ENCODE measurements at regions not wholly inside any gene's neighbourhood (a gene's known extent, or its start where the extent isn't known, plus 50 kb on each side); places are given as distances from the start of the nearest gene placed in this dataset.
"Not testable (repeated sequence)": the region's sequence is repeated elsewhere in the genome, so short reads cannot be mapped to it uniquely, and the experiment has no call there.

GRCh38 chr12:97616946-97617345 lies 154.3 kb downstream of the RMST start:
- DNase-seq, result no peak

- DNase-seq, result no peak
Observed at GRCh38 chr12:97628962-97629361, 166.4 kb downstream of the RMST start.

DNA sequence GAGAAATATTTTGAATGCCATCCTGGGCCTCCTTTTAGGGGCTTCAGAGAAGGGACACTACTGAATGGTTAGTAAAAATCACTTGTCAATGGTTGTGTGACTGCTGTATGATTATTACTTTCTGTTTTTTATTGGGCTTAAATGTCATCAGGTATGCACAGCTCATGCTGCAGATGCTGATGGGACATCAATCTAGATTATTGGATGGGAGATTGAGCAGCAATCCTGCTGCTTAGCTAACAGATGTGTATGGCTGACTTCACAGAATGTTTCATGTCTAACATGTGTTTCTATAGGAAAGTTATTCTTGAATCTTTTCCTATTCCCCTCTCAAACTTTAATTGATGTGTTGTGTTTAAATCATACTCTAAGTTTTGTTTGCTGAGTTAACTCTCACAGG lies 166.8 kb downstream of the RMST start:
- DNase-seq, result no peak

DNA sequence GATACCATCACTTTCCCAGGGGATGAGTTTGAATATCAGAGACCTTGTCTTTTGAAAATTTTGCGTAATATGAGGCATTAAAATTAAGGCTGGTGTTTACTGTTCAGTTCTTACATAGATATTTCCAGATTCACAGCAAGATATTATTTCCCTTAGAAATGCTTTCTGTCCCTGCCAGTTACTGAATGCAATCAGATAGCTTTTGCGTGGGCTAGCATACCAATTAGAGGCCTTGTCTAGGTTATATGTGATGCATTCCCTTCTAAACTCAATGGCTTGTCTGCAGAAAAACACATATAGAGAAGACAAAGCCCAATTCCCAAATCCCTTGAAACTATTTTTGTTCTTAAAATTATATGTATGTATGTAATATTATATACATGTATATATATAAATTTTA lies 167.8 kb downstream of the RMST start:
- no peak for DNase-seq

DNA sequence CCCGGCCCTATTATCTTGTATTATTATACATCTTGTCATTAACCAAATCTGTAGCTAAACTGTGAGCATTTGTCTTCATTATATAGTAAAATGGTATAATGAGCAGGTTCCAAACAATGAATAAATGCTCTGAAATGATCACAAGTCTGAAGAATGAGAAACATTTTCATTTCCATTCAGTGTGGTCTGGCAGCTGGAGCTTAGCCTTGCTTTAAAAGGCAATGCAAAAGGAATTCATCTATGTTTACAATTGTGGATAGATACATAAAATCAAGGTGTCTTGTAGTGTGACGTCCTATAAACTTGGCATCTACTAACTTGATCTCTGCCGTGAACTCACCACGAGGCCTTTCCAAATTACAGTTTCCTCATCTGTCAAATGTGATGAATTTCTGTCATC lies 168.3 kb downstream of the RMST start:
- no peak for DNase-seq

DNA sequence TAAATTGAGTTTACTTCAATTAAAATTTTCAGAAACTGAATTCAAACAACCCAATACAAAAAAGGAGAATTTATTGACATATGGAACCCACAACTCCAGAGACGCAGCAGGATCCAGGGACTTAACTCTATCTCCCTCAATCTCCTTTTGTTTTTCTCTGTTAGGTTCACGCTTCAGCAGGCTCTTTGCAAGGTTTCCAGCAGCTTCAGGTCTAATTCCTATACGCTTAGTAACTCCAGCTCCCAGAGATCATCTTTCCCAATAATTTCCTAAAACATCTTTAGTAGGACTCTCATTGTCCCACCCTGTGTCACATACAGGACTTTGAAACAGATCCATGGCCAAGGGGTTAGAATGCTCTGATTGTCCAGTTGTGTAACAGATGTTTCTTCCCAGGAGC lies 175.2 kb downstream of the RMST start:
- no peak for DNase-seq

DNA sequence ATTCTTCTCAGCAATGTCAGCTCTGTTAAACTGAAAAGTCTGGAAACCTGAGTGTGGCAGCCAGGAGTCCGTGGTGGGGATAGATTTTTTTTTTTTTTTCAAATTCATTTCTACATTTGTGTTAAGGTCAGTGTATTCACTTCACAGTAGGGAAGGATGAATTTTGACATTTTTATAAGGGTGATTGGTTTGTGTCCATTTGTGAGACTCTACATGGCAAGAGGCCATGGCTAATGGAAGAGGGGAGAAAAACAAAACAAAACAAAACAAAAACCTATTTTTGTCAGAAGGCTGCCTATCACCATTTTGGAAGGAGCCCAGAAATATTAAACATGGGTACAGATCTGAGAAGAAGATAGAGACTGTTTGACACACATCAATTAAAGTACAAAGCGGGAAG lies 176.1 kb downstream of the RMST start:
- no peak for DNase-seq

DNA sequence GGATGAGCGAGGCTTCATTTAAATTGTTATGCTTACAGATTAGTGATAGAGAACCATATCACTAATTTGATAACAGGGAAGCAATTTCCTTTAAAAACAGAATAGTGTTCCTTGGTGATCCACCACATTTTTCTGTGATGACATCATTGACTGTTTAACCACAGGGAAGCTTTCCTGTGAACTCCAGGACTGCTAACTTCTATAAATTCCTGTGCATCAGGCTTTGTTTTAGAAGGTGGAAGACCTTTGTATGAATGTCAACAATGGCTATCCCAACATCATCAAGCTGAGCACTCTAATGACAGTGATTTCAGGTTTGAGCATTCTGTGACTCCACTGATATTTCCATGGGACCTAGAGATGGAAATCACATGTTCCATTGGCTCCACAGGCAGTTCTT lies 177.1 kb downstream of the RMST start:
- no peak for DNase-seq

- DNase-seq, result no peak
Observed at GRCh38 chr12:97640826-97641225, 178.2 kb downstream of the RMST start.

GRCh38 chr12:97642911-97643310 lies 180.3 kb downstream of the RMST start:
- DNase-seq, result no peak

DNA sequence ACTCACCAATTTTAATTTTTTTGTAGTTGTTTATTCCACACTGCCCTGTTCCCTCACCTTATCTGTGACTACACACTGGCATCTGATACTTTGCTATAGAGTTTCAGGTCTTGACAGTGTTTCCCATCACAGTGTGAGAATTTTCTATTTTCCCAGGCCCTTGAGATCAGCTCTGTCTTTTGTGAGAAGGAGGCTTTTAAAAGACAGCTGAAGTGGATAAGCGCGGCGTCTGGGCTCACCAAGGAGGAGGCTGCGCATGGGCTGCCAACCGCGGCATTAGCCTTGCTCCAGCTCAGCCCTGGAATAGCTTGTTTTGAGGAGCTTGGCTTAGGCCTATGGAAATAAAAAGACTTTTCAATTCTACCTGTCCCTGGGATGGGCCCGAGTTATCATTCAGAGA lies 181.3 kb downstream of the RMST start:
- no peak for DNase-seq

DNA sequence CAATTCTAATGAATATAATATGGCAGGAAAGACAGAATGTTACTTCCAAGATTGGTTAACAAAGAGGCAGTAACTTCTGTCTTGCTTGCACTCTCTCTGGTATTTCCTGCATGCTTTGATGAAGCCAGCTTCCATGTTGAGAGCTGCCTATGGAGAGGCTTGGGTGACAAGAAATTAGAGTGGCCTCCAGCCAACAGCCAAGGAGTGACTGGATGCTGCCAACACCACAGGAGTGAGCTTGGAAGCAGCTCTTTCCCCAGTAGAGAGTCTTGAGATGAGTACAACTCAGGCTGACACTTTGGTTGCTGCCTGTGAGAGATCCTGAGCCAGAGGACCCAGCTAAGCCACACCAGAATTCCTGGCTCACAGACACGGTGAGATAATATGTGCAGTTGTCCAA lies 183.1 kb downstream of the RMST start:
- DNase-seq, result no peak

- DNase-seq, result no peak
Observed at GRCh38 chr12:97647142-97647541, 184.5 kb downstream of the RMST start.

DNA sequence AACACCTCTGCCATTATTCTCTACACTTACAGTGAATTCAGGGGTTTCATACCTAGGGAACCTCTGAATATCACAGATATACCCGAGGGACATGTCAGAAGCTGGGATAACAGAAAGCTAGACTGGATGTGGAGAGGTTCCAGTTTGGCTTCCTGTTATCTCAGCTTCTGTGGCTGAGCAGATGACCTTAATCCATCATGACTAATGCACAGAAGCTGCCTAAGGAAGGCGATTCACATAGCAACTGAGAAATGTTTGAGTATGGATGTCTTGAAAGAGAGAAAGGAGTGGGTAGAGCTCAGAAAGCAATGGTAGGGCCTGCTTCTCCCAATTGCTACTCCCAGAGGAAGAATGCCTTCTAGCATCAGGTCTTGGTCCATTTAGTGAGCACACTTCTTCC lies 187.6 kb downstream of the RMST start:
- no peak for DNase-seq

DNA sequence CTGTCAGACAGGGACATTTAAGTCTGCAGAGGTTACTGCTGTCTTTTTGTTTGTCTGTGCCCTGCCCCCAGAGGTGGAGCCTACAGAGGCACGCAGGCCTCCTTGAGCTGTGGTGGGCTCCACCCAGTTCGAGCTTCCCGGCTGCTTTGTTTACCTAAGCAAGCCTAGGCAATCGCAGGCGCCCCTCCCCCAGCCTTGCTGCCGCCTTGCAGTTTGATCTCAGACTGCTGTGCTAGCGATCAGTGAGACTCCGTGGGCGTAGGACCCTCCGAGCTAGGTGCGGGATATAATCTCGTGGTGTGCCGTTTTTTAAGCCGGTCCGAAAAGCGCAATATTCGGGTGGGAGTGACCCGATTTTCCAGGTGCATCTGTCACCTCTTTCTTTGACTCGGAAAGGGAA lies 193.9 kb downstream of the RMST start:
- DNase-seq, result not testable (repeated sequence)

GRCh38 chr12:97659117-97659880 lies 196.7 kb downstream of the RMST start:
- DNase-seq, result no peak

GRCh38 chr12:97666263-97666662 lies 203.7 kb downstream of the RMST start:
- DNase-seq, result no peak

DNA sequence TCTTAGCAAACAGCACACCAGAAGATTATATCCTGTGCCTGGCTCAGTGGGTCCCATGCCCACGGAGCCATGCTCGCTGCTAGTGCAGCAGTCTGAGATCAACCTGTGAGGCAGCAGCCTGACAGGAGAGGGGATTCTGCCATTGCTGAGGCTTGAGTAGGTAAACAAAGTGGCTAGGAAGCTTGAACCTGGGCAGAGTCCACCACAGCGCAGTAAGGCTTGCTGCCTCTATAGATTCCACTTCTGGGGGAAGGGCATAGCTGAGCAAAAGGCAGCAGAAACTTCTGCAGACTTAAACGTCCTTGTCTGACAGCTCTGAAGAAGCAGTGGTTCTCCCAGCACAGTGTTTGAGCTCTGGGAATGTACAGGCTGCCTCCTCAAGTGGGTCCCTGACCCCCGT lies 210.3 kb downstream of the RMST start:
- no peak for DNase-seq

- no peak for DNase-seq
Observed at GRCh38 chr12:97680751-97681150, 218.1 kb downstream of the RMST start.

GRCh38 chr12:97681612-97682504 lies 219.3 kb downstream of the RMST start:
- no peak for DNase-seq

- no peak for DNase-seq
Observed at GRCh38 chr12:97685360-97685759, 222.8 kb downstream of the RMST start.

DNA sequence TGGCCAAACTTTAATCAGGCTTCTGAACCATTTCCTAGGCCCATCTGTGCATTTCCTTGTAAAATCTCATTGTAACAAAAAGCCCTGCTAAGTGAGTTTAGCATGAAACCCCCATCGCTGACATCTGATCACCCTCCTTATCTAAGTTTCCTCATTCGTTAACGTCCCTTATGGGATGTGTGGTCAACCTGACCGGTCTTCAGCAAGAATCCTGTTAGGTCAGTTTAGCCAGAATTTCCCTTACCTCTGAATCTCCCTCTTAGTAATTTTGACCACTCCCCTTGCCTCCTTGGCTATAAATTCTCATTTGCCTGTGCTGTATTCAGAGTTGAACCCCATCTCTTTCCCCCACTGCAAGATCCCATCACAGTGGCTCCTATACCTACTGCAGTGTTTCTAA lies 239.3 kb downstream of the RMST start:
- DNase-seq, result no peak

GRCh38 chr12:97711392-97711791 lies 248.8 kb downstream of the RMST start:
- no peak for DNase-seq

DNA sequence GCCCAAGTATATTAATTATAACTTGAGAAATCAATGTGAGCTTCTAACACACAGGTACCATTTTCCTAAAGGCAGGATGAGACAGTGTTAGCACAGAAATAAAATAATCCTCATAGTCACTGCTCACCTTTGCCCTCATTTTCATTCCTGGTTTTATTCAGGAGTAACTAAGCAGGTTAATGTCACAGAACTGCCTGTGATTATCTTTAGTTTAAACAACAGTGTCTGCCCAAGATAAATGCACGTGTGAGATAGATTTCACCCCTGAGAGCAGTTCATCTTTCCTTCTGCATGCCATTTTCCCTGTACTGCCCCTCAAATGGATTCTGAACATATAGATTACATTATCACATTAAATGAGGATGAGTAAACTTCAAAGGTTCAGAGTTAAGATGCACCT lies 250.7 kb downstream of the RMST start:
- no peak for DNase-seq
